ENCODE measurements at regions not wholly inside any gene's neighbourhood (a gene's known extent, or its start where the extent isn't known, plus 50 kb on each side); places are given as distances from the start of the nearest gene placed in this dataset.

GRCh38 chr2:204201507-204201906 is 264.9 kb downstream of the ICOS start:
- no peak overlapping the region for H4K91ac ChIP-seq (ENCODE audit: insufficient read length, low read depth, low read length)
- H4K8ac ChIP-seq (replicated peaks; ENCODE audit: insufficient read length, low read depth, low read length) = no peak overlapping the region
- no peaks in the 10 kb centered on the region; a peak in 2 of 7 replicates for H3K36me3 Mint-ChIP-seq (ENCODE audit: insufficient read depth in 1 of 3, low read depth in 3 of 3)
- no peak overlapping the region for H3T11ph ChIP-seq (ENCODE audit: low read length)
- no peak overlapping the region for H3K18ac ChIP-seq (ENCODE audit: insufficient read length, low read depth, low read length)
- H3K4me2 ChIP-seq (ENCODE audit: insufficient read depth, insufficient read length, low read length) = no peak overlapping the region
- no peak overlapping the region for H2AK5ac ChIP-seq (ENCODE audit: insufficient read length, low read length)
- H3K27me3 ChIP-seq (ENCODE audit: insufficient read depth, low read length) = no peaks in the 10 kb centered on the region; the same call in 1 of the 2 replicates
- H3K9ac ChIP-seq (ENCODE audit: extremely low read depth, insufficient read length, low read length) = no peak overlapping the region
- no peak overlapping the region for H3K23ac ChIP-seq (ENCODE audit: insufficient read length, low read depth, low read length)
- DNase-seq = no peak
- no peaks in the 10 kb centered on the region for H3K23me2 ChIP-seq (ENCODE audit: insufficient read length, low read depth, low read length, poor library complexity, severe bottlenecking)
- no peak overlapping the region for H2AFZ ChIP-seq (ENCODE audit: low read length)
- peaks cover 10% of the 10 kb centered on the region for H3K4me1 ChIP-seq (ENCODE audit: insufficient read depth, low read length)
- no peaks in the 10 kb centered on the region for H4K20me1 ChIP-seq (ENCODE audit: control insufficient read depth, insufficient read depth, insufficient read length)
- H3K4me3 Mint-ChIP-seq = no peak overlapping the region
- TF ChIP-seq CTCF (conservative IDR thresholded peaks at IDR 0.05) = no peak
- H4K5ac ChIP-seq (ENCODE audit: insufficient read length, low read depth, low read length) = no peak overlapping the region
- peaks cover 16% of the 10 kb centered on the region in 2 experiments for H3K4me1 Mint-ChIP-seq
- peaks cover 34% of the 10 kb centered on the region for H3K27me3 Mint-ChIP-seq (ENCODE audit: low read depth)
- H3K56ac ChIP-seq (ENCODE audit: insufficient read length, low read depth, low read length) = no peak overlapping the region
- no peak overlapping the region for H2BK5ac ChIP-seq (ENCODE audit: insufficient read length, low read length)
- WGBS (ENCODE audit: extremely low coverage, insufficient read length, low lambda C conversion rate) = no CpG with 5 or more reads among the region's 2 CpGs
- H2BK12ac ChIP-seq (ENCODE audit: insufficient read length, low read depth, low read length) = no peak overlapping the region
- peaks cover 0 to 2% of the 10 kb centered on the region in 2 experiments; a peak in 1 of 5 replicates for H3K9me3 Mint-ChIP-seq
- H3K4ac ChIP-seq (ENCODE audit: low read depth, low read length) = no peak overlapping the region
- H3K27ac ChIP-seq (ENCODE audit: insufficient read length, low read depth, low read length) = no peak overlapping the region
- H3K14ac ChIP-seq (ENCODE audit: insufficient read depth, low read length) = no peak overlapping the region
- no peak overlapping the region for H2BK15ac ChIP-seq (ENCODE audit: low read depth, low read length)
- H3K9me3 ChIP-seq (ENCODE audit: control insufficient read depth, low read depth, low read length) = no peaks in the 10 kb centered on the region
- no peaks in the 10 kb centered on the region for H3K79me1 ChIP-seq (ENCODE audit: insufficient read depth, low read depth, low read length, poor library complexity, severe bottlenecking)
- H2BK120ac ChIP-seq (ENCODE audit: low read depth, low read length, poor library complexity, severe bottlenecking) = no peak overlapping the region
- H3K79me2 ChIP-seq (ENCODE audit: insufficient read depth, low read length) = no peaks in the 10 kb centered on the region
- no peak overlapping the region for H3K27ac Mint-ChIP-seq
- no peak overlapping the region for H2BK20ac ChIP-seq (ENCODE audit: low read depth, low read length, poor library complexity, severe bottlenecking)

All from H9 (cell line).